GM19468 (cell line): ENCODE measurements at regions not wholly inside any gene's neighbourhood (a gene's known extent, or its start where the extent isn't known, plus 50 kb on each side); places are given as distances from the start of the nearest gene placed in this dataset.
"Not testable (repeated sequence)": the region's sequence is repeated elsewhere in the genome, so short reads cannot be mapped to it uniquely, and the experiment has no call there.

Source experiments
- ATAC-seq: cut with Tn5 transposase; IDR thresholded peaks from one replicate; pipeline ENCODE4 v1.9.1; 2021; ENCODE audit warnings: mild to moderate bottlenecking, moderate library complexity, moderate number of reproducible peaks; ENCODE audit not compliant: unreplicated experiment; ENCODE audit errors: extremely low read depth

- no peak for ATAC-seq
These were observed 787.7 kb downstream of the CDH18 start for GRCh38 chr5:19200251-19200650.

- no peak for ATAC-seq
These were observed 779.6 kb downstream of the CDH18 start for GRCh38 chr5:19208397-19208796.

- ATAC-seq = no peak
These were observed 777.1 kb downstream of the CDH18 start for GRCh38 chr5:19210886-19211285.

GRCh38 chr5:19229179-19229835, 758.7 kb downstream of the CDH18 start:
- no peak for ATAC-seq

- ATAC-seq = no peak
These were observed 754.4 kb downstream of the CDH18 start for GRCh38 chr5:19233573-19233972.

- no peak for ATAC-seq
These were observed 752.9 kb downstream of the CDH18 start for GRCh38 chr5:19235101-19235584.

- ATAC-seq = no peak
These were observed 747.8 kb downstream of the CDH18 start for GRCh38 chr5:19240170-19240569.

GRCh38 chr5:19241690-19242089, 746.3 kb downstream of the CDH18 start:
- ATAC-seq = no peak

- ATAC-seq = not testable (repeated sequence)
These were observed 741.8 kb downstream of the CDH18 start for GRCh38 chr5:19246191-19246590.

GRCh38 chr5:19247302-19247701, 740.7 kb downstream of the CDH18 start:
- ATAC-seq = no peak

GRCh38 chr5:19256036-19256435, 732.0 kb downstream of the CDH18 start:
- ATAC-seq = no peak

- ATAC-seq = no peak
These were observed 729.3 kb downstream of the CDH18 start for GRCh38 chr5:19258686-19259085.

GRCh38 chr5:19261879-19262278, 726.1 kb downstream of the CDH18 start:
- no peak for ATAC-seq

GRCh38 chr5:19264821-19265220, 723.2 kb downstream of the CDH18 start:
- ATAC-seq = no peak

- ATAC-seq = no peak
These were observed 721.2 kb downstream of the CDH18 start for GRCh38 chr5:19266791-19267190.

GRCh38 chr5:19270153-19270552, 717.8 kb downstream of the CDH18 start:
- no peak for ATAC-seq

GRCh38 chr5:19274578-19274977, 713.4 kb downstream of the CDH18 start:
- ATAC-seq = no peak

GRCh38 chr5:19285286-19285685, 702.7 kb downstream of the CDH18 start:
- no peak for ATAC-seq

- not testable (repeated sequence) for ATAC-seq
These were observed 700.3 kb downstream of the CDH18 start for GRCh38 chr5:19287548-19288277.

- not testable (repeated sequence) for ATAC-seq
These were observed 699.7 kb downstream of the CDH18 start for GRCh38 chr5:19288311-19288710.

GRCh38 chr5:19297934-19298333, 690.1 kb downstream of the CDH18 start:
- no peak for ATAC-seq

GRCh38 chr5:19301271-19301670, 686.7 kb downstream of the CDH18 start:
- no peak for ATAC-seq
